Vagina (tissue), 2 donors: ENCODE measurements at regions not wholly inside any gene's neighbourhood (a gene's known extent, or its start where the extent isn't known, plus 50 kb on each side); places are given as distances from the start of the nearest gene placed in this dataset.

Source experiments
- POLR2A ChIP-seq, 2 donors: fragments of 450-650 bp; IDR thresholded peaks; one replicate each; pipeline ENCODE4 v1.6.1; 2017; ENCODE audit warnings: antibody characterized with exemption in 2 of 2, mild to moderate bottlenecking in 2 of 2, moderate library complexity in 2 of 2
- TF ChIP-seq, protein P1 (sequence below), 3 experiments: fragments of 450-650 bp in 2 of 3; fragments of 200-600 bp in 1 of 3; sonication (generic) in 1 of 3; IDR thresholded peaks; one replicate each; pipeline ENCODE4 v1.5.1; 2017 to 2019; ENCODE audit warnings: antibody characterized with exemption in 3 of 3, mild to moderate bottlenecking in 2 of 3, moderate library complexity in 2 of 3

DNA sequence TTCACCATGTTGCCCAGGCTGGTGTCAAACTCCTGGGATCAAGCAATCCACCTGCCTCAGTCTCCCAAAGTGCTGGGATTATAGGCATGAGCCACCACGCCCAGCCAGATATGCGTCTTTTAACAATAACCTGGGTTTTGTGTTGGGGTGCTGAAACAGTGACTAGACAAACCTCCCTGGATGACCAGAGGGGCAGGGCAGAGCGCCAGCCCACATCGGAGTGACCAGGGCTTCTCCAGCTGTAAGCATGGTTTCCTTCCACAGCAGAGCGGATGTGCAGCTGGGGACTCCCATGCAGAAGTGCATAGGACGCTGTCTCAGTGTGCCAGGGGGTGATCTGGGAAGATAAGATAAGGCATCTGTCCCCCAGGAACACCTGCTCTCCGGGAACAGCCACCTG lies 244.9 kb downstream of the IRX2 start:
- TF ChIP-seq POLR2A (IDR thresholded peaks at IDR 0.05) = no peak
- TF ChIP-seq, protein P1, sequence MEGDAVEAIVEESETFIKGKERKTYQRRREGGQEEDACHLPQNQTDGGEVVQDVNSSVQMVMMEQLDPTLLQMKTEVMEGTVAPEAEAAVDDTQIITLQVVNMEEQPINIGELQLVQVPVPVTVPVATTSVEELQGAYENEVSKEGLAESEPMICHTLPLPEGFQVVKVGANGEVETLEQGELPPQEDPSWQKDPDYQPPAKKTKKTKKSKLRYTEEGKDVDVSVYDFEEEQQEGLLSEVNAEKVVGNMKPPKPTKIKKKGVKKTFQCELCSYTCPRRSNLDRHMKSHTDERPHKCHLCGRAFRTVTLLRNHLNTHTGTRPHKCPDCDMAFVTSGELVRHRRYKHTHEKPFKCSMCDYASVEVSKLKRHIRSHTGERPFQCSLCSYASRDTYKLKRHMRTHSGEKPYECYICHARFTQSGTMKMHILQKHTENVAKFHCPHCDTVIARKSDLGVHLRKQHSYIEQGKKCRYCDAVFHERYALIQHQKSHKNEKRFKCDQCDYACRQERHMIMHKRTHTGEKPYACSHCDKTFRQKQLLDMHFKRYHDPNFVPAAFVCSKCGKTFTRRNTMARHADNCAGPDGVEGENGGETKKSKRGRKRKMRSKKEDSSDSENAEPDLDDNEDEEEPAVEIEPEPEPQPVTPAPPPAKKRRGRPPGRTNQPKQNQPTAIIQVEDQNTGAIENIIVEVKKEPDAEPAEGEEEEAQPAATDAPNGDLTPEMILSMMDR (IDR thresholded peaks at IDR 0.05) = no peak
